ENCODE measurements at regions not wholly inside any gene's neighbourhood (a gene's known extent, or its start where the extent isn't known, plus 50 kb on each side); places are given as distances from the start of the nearest gene placed in this dataset.

- no peak for DNase-seq (ENCODE audit: extremely low read depth, low read depth)
- TF ChIP-seq CTCF (IDR thresholded peaks at IDR 0.05; ENCODE audit: low read depth, low read length), result no peak
Measured at GRCh38 chr18:69226971-69227370, 173.7 kb upstream of the DOK6 start.

GRCh38 chr18:69230204-69230603 is 170.5 kb upstream of the DOK6 start:
- TF ChIP-seq CTCF (IDR thresholded peaks at IDR 0.05; ENCODE audit: low read depth, low read length), result no peak
- no peak for DNase-seq (ENCODE audit: extremely low read depth, low read depth)

GRCh38 chr18:69233465-69234054 is 167.1 kb upstream of the DOK6 start:
- no peak for DNase-seq (ENCODE audit: extremely low read depth, low read depth)
- no peak for TF ChIP-seq CTCF (IDR thresholded peaks at IDR 0.05; ENCODE audit: low read depth, low read length)

- DNase-seq (ENCODE audit: extremely low read depth, low read depth), result no peak
Measured at GRCh38 chr18:69239849-69240674, 160.6 kb upstream of the DOK6 start.

GRCh38 chr18:69246027-69246426 is 154.7 kb upstream of the DOK6 start:
- no peak for DNase-seq (ENCODE audit: extremely low read depth, low read depth)

More at GRCh38 chr18:69239849-69240674, 160.6 kb upstream of the DOK6 start:
- no peak for TF ChIP-seq CTCF (IDR thresholded peaks at IDR 0.05; ENCODE audit: low read depth, low read length)

GRCh38 chr18:69250305-69251151 is 150.2 kb upstream of the DOK6 start:
- no peak for TF ChIP-seq CTCF (IDR thresholded peaks at IDR 0.05; ENCODE audit: low read depth, low read length)
- DNase-seq (ENCODE audit: extremely low read depth, low read depth), result peak; percentile 63

More at GRCh38 chr18:69246027-69246426, 154.7 kb upstream of the DOK6 start:
- TF ChIP-seq CTCF (IDR thresholded peaks at IDR 0.05; ENCODE audit: low read depth, low read length), result no peak

Data from AG09319 (cell line).